OCI-M2 (cell line): ENCODE measurements at regions not wholly inside any gene's neighbourhood (a gene's known extent, or its start where the extent isn't known, plus 50 kb on each side); places are given as distances from the start of the nearest gene placed in this dataset.
"Not testable (repeated sequence)": the region's sequence is repeated elsewhere in the genome, so short reads cannot be mapped to it uniquely, and the experiment has no call there.

Experiments used
- DNase-seq: peaks from one replicate; lab custom pipeline; 2025; ENCODE audit not compliant: unreplicated experiment; lab: John Stamatoyannopoulos, UW

DNA sequence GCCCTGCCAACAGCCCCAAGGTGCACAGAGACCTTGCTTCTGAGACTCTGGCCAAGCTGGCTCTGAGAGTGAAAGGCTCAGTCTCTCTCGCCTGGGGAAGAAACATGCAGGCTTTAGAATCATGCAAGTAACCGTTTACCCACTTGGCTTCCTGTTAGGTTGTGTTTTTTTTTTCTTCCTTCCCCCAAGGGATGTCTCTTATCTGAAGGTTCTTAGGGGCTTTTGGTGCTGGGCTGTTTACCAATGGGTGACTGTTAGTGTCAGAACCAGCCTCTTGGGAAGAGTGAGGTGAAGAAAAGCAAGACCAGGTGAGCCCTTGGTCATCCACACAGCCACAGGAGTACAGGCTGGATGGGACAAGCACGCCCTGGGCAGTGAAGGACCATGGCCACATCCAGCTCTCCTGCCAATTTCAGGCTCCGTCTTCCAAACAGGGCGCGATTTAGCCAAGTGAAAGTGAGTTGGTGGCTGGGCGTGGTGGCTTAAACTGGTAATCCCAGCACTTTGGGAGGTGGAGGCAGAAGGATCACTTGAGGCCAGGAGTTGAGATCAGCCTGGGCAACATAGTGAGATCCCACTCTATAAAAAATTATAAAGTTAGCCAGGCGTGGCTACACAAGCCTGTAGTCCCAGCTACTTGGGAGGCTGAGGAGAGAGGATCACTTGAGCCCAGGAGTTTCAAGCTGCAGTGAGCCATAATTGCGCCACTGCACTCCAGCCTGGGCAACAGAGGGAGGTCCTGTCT, 76.3 kb upstream of the CUX1 start:
- no peak for DNase-seq

DNA sequence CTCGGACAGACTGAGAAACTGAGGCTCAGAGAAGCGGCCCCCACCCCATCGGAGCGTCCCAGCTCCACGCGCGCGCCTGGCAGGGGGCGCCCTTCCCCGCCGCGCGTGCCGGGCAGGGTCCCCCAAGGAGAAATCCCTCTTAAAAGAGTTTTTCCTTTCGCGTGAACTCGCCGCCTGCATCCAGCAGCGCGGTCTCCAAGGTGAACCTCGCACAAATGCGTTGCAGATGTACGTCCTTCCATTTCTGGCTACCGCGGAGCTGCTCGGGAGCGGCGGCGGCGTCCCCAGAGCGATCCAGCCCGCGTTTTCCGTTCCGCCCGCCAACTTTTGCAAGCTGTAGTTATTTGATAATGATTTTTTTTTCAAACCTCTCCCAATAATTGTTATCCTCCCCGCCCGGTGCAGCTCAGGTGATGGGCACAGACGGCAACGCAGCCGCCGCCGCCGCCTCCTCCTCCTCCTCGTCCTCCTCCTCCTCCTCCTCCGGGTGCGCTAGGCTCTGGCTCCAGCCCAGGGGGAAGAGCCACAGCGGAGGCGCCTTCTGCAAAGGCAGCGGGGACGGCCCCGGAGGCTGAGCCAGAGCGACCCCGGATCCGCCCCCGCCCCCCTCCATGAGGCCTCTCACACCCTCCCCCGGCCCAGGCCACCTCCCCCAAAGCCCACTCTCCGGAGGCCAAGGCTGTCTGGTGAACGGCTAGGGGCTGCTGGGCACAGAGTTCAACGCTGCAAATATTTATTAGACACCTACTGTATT, 74.0 kb upstream of the CUX1 start:
- no peak for DNase-seq

DNA sequence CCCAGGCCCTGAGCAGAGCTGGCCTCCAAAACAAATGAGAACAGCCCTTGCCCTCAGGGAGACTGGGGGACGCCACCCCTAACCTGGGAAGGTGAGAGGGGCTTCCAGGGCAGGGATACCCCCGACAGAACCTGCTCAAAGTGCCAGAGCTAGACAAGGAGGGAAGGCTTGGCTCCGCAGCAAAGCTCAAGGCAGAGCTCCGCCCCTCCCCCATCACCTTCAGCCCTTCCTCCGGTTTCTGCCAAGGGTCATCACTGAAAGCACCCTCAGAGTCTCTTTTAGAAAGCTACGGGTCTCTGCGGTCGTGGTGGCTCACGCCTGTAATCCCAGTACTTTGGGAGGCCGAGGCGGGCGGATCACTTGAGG, 73.4 kb upstream of the CUX1 start:
- DNase-seq, result no peak

DNA sequence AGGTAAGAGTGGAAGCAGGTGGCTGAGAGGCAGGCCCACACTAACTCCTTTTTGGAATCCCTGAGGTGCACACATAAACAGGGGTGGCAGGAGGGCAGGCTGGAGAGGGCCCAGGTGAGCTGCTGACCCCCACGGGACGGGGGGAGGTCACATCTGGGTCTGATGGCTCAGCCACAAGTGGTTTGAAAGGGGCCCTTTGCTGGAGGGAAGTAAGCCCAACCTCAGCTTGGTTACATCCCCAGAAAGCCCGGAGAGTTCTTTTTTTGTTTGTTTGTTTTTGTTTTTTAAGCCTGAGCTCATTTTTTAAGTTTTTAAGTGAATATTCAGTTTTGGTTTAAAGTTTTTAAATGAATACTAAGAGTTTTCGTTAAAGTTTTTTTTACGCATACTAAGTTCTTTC, 72.8 kb upstream of the CUX1 start:
- no peak for DNase-seq

DNA sequence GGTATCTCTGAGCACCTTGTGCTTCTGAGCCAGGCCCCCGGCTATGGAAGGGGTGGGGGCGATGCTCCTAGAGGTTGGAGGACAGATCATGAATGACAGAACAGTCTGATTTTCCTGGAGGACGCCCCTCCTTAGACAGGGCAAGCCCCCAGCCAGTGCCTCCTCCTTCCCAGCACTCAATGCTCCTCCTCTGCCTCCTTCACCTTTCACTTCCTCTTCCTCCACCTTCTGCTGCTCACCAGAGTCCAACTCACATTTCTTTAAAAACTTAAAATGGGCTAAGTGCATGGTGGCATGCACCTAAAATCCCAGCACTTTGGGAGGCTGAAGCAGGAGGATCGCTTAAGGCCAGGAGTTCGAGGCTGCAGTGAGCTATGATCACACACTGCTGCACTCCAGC, 71.1 kb upstream of the CUX1 start:
- no peak for DNase-seq

DNA sequence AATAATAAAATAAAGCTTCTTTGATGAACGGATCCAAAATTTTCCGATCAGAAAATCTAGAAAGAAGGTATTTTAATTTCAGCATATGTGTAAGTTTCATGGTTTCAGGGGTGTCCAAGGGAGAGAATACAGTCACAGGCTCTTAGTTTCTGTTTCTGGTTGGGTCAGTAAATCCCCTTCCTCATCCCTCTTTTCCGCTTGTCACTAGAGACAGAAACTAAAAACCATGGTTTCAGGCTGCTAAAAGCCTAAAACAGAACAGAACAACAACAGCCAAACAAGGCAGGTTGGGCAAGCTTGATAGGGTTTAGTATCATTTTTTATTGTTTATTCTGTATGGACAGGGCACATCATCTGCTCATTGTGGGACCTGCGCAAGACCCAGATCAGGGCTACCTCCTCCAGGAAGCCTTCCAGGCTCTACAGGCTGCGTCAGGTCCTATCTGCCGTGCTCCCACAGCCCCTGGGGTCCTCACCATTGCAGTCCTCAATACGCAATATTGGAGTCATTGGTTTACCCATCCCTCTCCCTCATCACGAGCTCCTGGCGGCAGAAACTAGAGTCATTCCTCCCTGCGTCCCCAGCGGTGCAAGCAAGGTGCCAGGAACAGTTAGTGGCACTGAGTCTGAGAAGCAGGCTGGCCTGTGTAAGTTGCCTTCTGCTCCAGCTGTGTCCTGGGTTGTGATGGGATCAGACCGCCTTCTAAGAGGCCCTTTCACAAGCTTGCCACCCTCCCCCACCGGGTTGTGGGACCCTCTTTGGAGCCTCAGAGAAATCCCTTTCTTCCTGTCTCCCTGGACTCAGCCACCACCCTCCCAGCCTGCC, 70.2 kb upstream of the CUX1 start:
- no peak for DNase-seq

DNA sequence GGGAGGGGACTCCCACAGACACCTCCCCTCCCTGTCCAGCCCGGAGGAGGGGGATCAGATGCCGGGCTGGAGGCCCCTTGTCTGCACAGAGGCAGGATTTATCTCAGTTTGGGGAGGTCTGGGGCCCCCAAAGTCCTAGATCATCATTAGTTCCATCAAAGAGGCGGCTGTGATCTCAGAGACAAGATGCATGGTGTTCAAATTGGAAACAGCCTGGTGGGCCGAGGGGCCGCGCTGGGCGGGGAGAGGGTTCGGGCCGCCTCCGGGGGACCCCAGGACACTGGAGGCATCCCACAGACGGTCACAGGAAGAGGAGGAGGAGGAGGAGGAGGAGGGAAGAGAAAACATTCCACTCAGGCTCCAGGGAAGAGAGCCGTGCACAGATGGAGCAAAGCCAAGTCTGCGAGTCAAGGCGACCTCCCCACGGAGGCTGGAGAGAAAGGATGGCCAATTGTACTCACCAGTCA, 69.5 kb upstream of the CUX1 start:
- DNase-seq, result no peak

DNA sequence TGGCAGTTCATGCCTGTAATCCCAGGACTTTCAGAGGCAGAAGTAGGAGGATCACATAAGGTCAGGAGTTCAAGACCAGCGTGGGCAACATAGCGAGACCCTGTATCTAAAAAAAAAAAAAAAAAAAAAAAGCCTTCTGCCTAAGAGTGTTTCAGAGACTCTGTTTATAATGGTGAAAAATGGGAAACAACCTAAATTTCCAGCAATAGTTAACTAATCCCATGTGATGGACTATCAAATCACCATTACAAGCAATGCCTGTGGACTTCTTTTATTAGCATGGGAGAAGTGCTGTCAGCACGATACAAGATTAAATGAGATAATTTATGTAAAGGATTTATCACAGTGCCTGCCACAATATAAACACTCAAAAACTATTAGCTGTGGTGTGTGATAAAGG, 67.5 kb upstream of the CUX1 start:
- DNase-seq, result no peak

DNA sequence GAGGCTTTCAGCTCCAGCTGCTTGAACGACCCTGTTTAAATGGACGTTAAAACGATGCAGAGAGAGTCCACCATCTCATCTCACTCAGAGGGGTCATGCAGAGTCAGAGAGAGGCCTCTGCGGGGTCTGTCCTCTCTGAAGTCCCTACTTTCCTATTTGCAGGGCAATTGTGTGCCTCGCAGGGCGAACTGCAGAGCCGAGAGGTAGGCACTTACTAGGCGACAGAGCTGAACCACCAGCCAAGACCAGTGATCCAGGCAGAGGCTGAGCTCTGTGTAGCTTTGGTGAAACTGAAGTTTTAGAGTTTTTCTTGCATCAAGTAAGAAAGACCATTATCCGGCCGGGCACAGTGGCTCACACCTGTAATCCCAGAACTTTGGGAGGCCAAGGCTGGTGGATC, 64.1 kb upstream of the CUX1 start:
- DNase-seq, result no peak

DNA sequence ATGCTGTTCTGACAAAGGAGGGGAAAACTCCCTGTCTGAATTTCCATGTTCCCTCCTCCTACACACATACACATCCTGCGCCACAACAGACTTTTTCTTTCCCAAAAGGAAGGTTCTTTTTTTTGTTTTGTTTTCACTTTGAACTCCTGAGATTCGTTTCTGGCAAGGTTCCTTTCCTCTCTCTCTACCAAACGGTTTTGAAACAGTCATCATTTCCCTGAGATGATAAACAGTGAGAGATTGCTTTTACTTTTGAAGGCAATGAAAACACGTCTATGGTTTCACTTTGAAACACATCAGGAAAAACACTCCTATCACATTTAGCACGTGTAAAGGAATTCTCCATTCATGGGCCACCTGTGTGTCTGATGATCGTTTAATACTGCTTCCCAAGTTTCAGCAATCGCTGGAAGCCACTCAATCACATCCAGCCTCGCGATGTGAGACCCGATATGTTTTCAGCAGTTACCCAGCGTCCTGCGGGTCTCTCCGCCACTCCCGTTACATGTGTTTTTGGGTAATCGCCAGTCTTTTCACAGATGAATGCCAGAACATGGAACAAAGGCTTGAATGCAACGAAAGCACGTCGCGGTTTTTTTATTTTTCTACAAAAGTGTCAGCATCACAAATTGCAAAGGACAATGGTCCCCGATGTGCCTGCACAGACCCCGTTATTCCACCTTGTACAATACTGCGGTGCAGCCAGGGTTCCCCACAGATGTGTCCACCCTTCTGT, 62.8 kb upstream of the CUX1 start:
- no peak for DNase-seq

DNA sequence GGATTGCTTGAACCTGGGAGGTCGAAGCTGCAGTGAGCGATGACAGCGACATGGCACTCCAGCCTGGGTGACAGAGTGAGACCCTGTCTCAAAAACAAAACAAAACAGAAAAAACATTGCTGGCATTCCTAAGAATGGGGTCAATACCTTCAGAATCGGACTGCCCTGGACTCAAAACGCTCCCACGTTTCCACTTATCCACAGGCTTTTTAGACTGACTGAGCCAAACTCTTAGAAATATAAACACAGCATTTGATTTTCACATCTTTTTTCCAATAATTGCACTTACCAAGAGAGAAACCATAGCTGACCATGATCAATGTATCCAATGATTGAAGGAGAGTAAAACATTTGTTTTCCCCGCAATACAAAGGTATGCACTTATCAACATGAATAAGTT, 59.5 kb upstream of the CUX1 start:
- no peak for DNase-seq

DNA sequence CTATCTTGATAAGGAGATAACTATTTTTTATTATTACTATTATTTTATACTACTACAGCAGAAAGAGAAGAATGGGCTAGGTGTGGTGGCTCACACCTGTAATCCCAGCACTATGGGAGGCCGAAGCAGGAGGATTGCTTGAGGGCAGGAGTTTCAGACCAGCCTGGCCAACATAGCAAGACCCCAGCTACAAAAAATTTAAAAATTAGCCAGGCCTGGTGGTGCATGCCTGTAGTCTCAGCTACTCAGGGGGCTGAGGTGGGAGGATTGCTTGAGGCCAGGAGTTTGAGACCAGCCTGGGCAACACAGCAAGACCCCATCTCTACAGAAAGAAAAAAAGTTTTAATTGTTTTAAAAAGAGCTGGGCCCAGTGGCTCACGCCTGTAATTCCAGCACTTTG, 58.9 kb upstream of the CUX1 start:
- not testable (repeated sequence) for DNase-seq

DNA sequence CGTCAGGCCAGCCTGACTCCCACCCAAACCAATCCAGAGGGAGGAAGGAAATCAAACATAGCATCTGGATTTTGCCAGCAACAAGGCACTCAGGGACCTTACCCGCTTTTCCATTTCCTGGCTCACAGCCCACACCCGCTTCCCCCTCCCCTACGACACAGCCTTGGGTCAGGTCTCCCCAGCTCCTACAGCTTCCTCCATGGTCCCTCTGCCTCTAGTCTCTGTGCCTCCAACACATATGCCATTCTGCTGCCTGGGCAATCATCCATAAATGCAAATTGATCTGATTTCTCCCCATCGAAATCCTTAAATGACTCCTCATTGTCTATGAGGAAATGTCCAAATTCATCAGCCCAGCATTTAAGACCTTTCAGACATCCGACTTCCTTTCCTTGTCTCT, 53.2 kb upstream of the CUX1 start:
- DNase-seq, result no peak

DNA sequence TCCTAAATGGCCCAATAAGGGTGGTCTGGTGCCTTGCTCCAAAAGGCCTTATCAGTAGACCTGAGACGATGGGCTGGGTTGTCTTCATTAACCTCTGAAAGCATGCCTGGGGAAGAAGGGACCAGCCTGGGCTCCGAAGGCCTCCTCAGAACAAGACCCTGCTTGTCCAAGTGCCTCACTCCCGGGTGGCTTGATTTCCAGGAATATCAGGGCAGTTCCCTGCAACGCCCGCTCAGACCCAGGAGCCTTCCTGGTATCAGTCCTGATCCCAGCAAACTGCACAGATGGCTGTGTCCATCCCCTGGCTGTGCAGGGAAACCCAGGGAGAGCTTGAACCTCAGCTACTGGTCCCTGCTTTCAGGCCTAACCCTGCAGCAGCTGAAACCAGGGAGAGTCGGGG, 49.9 kb upstream of the CUX1 start:
- DNase-seq, result no peak
